ENCODE measurements at regions not wholly inside any gene's neighbourhood (a gene's known extent, or its start where the extent isn't known, plus 50 kb on each side); places are given as distances from the start of the nearest gene placed in this dataset.
"Not testable (repeated sequence)": the region's sequence is repeated elsewhere in the genome, so short reads cannot be mapped to it uniquely, and the experiment has no call there.

GRCh38 chr7:69295977-69296376, 302.3 kb upstream of the AUTS2 start:
- TF ChIP-seq CTCF (IDR thresholded peaks at IDR 0.05), result no peak
- Histone ChIP-seq H3K27me3 (ENCODE audit: control insufficient read depth, insufficient read depth, low read length) (no peaks in the 10 kb centered on the region), H3K27ac (no peak overlapping the region), H3K9ac (no peak overlapping the region), H3K79me2 (no peaks in the 10 kb centered on the region), H3K36me3 (ENCODE audit: control insufficient read depth, insufficient read depth, low read length) (no peaks in the 10 kb centered on the region), H2AFZ (no peak overlapping the region), H3K4me3 (ENCODE audit: low read depth, low read length) (no peak overlapping the region), H3K4me1 (no peaks in the 10 kb centered on the region), H3K4me2 (ENCODE audit: low read length) (no peak overlapping the region), H3K9me3 (ENCODE audit: control insufficient read depth, low read length) (no peaks in the 10 kb centered on the region)

GRCh38 chr7:69301253-69301652, 297.0 kb upstream of the AUTS2 start:
- TF ChIP-seq CTCF (IDR thresholded peaks at IDR 0.05), result no peak
- Histone ChIP-seq H3K27me3 (ENCODE audit: control insufficient read depth, insufficient read depth, low read length) (no peaks in the 10 kb centered on the region), H3K79me2 (no peaks in the 10 kb centered on the region), H3K4me1 (no peaks in the 10 kb centered on the region), H3K4me3 (ENCODE audit: low read depth, low read length) (no peak overlapping the region), H2AFZ (no peak overlapping the region), H3K9me3 (ENCODE audit: control insufficient read depth, low read length) (no peaks in the 10 kb centered on the region), H3K4me2 (ENCODE audit: low read length) (no peak overlapping the region), H3K9ac (no peak overlapping the region), H3K27ac (no peak overlapping the region), H3K36me3 (ENCODE audit: control insufficient read depth, insufficient read depth, low read length) (no peaks in the 10 kb centered on the region)

- no peak overlapping the region for H3K4me2 ChIP-seq (ENCODE audit: low read length)
- H3K36me3 ChIP-seq (ENCODE audit: control insufficient read depth, insufficient read depth, low read length), result no peaks in the 10 kb centered on the region
- H3K4me3 ChIP-seq (ENCODE audit: low read depth, low read length), result no peak overlapping the region
Measured at GRCh38 chr7:69309601-69310000, 288.7 kb upstream of the AUTS2 start.

DNA sequence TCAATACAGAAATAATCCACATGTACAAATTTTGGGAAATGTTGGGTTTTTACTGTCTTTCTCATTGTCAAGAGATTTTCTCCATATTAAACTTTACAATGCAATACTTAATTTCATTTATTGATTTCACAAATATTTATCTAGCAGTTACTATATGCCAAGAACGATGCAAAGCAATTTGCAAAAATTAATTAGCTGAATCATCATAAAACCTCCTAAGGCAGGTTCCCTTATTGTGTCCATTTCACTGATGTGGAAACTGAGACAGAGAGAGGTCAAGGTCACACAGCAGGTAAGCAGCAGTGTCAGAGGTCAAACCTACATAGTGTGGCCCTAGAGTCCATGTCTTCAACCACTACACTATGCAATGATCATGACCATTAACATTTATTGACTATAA, 286.8 kb upstream of the AUTS2 start:
- H3K9me3 ChIP-seq (ENCODE audit: control insufficient read depth, low read length), result no peaks in the 10 kb centered on the region
- H3K27ac ChIP-seq, result no peak overlapping the region
- no peaks in the 10 kb centered on the region for H3K4me1 ChIP-seq
- no peak overlapping the region for H3K9ac ChIP-seq
- no peak overlapping the region for H3K4me3 ChIP-seq (ENCODE audit: low read depth, low read length)
- H3K4me2 ChIP-seq (ENCODE audit: low read length), result no peak overlapping the region
- H2AFZ ChIP-seq, result no peak overlapping the region
- no peaks in the 10 kb centered on the region for H3K27me3 ChIP-seq (ENCODE audit: control insufficient read depth, insufficient read depth, low read length)
- TF ChIP-seq CTCF (IDR thresholded peaks at IDR 0.05), result no peak
- no peaks in the 10 kb centered on the region for H3K36me3 ChIP-seq (ENCODE audit: control insufficient read depth, insufficient read depth, low read length)
- no peaks in the 10 kb centered on the region for H3K79me2 ChIP-seq

More at GRCh38 chr7:69309601-69310000, 288.7 kb upstream of the AUTS2 start:
- Histone ChIP-seq H3K4me1 (no peaks in the 10 kb centered on the region), H3K27ac (no peak overlapping the region), H3K9me3 (ENCODE audit: control insufficient read depth, low read length) (no peaks in the 10 kb centered on the region), H2AFZ (no peak overlapping the region), H3K27me3 (ENCODE audit: control insufficient read depth, insufficient read depth, low read length) (no peaks in the 10 kb centered on the region), H3K9ac (no peak overlapping the region), H3K79me2 (no peaks in the 10 kb centered on the region)
- TF ChIP-seq CTCF (IDR thresholded peaks at IDR 0.05), result no peak

GRCh38 chr7:69313852-69314251, 284.4 kb upstream of the AUTS2 start:
- H2AFZ ChIP-seq; H3K27me3 ChIP-seq (ENCODE audit: control insufficient read depth, insufficient read depth, low read length); H3K4me2 ChIP-seq (ENCODE audit: low read length); H3K9ac ChIP-seq; H3K27ac ChIP-seq; H3K79me2 ChIP-seq; H3K36me3 ChIP-seq (ENCODE audit: control insufficient read depth, insufficient read depth, low read length); H3K9me3 ChIP-seq (ENCODE audit: control insufficient read depth, low read length); H3K4me1 ChIP-seq; H3K4me3 ChIP-seq (ENCODE audit: low read depth, low read length): not testable (repeated sequence)
